Transverse colon (tissue), 4 donors: ENCODE measurements at regions not wholly inside any gene's neighbourhood (a gene's known extent, or its start where the extent isn't known, plus 50 kb on each side); places are given as distances from the start of the nearest gene placed in this dataset.

Experiments used
- CTCF ChIP-seq, 5 experiments: fragments of 200-600 bp in 3 of 5; fragments of 450-650 bp in 2 of 5; sonication (generic) in 3 of 5; IDR thresholded peaks; 1 replicate in 2 of 5; 2 replicates in 3 of 5; pipeline ENCODE4 v1.5.1; 2016 to 2017; ENCODE audit warnings: antibody characterized with exemption in 5 of 5, inconsistent platforms in 3 of 5, mild to moderate bottlenecking in 2 of 5, moderate library complexity in 1 of 5
- EP300 ChIP-seq: sonication (generic); formaldehyde crosslinking; IDR thresholded peaks from one replicate; pipeline ENCODE4 v1.6.1; 2017; ENCODE audit warnings: antibody characterized with exemption, low read depth
- POLR2A ChIP-seq: fragments of 450-650 bp; IDR thresholded peaks from one replicate; pipeline ENCODE4 v1.6.1; 2016; ENCODE audit warnings: antibody characterized with exemption, mild to moderate bottlenecking, moderate library complexity
- POLR2AphosphoS5 ChIP-seq, 3 donors: sonication (generic); formaldehyde crosslinking; IDR thresholded peaks; one replicate each; pipeline ENCODE4 v1.6.1; 2016; ENCODE audit warnings: antibody characterized with exemption in 3 of 3

- TF ChIP-seq CTCF (IDR thresholded peaks at IDR 0.05) (no peak), POLR2A (no peak), EP300 (no peak), POLR2AphosphoS5 (IDR thresholded peaks at IDR 0.05) (no peak)
Measured at GRCh38 chr12:59066445-59066844, 146.1 kb upstream of the LRIG3 start.
